Fibroblast of mammary gland (primary cell): ENCODE measurements at regions not wholly inside any gene's neighbourhood (a gene's known extent, or its start where the extent isn't known, plus 50 kb on each side); places are given as distances from the start of the nearest gene placed in this dataset.

Experiments used
- DNase-seq: peaks from one replicate; pipeline ENCODE4 v3.0.0-alpha.2; 2010; ENCODE audit warnings: low read depth
- H3K4me3 ChIP-seq: 2 replicates; pipeline ENCODE4 v1.5.1; 2011; ENCODE audit warnings: low read depth, mild to moderate bottlenecking, low read length, moderate library complexity; ENCODE audit not compliant: control insufficient read depth
- CTCF ChIP-seq: conservative IDR thresholded peaks from 2 replicates; pipeline ENCODE4 v1.5.1; 2011; ENCODE audit warnings: low read depth, low read length, inconsistent platforms; ENCODE audit not compliant: control insufficient read depth, insufficient read depth

DNA sequence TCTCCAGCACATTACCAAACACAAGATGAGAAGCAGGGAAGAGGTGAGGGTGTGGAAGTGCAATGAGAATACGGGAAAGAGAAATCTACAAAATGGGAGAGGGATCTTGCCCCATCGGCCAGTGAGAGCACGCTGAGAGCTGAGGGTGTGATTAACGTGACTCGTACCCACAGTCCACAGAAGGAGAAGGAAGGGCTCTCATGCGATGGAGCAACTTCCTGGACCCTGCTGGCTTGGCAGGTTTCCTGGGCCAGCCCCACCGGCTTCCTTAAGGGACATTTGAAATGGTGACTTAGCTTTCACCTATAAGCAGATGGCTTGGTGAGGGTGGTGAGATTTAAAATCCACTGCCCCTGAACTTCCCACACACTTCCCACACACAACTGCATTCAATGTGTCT, 740.1 kb downstream of the UQCRFS1 start:
- no peak for DNase-seq
- TF ChIP-seq CTCF, result no peak
- H3K4me3 ChIP-seq, result no peak overlapping the region

DNA sequence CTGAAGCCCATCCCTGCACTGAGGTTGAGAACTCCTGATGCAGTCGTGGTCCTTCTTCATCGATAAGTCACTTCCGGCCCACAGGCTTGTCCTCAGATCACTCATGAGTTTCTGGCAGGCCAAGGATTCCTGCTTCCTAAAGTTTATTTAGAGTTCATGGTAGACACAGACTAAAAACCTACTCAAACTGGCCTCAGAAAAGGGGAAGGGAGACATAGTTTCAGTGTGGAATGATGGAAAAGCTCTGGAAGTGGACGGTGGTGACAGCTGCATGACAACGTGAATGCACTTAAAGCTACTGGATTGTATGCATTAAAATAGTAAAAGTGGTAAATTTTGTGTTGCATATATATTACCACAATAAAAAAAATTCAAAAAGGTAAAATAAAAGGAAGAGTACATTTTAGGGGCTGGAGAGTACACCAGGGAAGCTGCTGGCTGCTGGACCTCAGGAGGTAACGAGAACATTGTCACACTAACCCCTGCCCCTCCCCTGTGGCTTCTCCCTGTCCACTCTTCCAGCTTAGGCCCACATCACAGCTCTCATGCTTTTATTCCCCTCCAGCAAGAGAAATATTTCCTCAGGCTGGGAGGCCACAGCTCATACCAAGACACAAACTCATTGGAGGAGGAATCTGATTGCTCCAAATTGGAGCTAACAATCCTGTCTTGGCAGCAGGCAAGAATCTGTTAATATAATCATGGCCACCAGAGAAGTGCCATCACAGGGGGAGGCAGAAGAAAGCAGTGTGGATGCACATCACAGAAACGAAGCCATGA, 741.0 kb downstream of the UQCRFS1 start:
- DNase-seq, result no peak
- TF ChIP-seq CTCF, result no peak
- no peak overlapping the region for H3K4me3 ChIP-seq

GRCh38 chr19:28469544-28469943, 743.4 kb downstream of the UQCRFS1 start:
- no peak overlapping the region for H3K4me3 ChIP-seq
- DNase-seq, result no peak
- TF ChIP-seq CTCF, result no peak

DNA sequence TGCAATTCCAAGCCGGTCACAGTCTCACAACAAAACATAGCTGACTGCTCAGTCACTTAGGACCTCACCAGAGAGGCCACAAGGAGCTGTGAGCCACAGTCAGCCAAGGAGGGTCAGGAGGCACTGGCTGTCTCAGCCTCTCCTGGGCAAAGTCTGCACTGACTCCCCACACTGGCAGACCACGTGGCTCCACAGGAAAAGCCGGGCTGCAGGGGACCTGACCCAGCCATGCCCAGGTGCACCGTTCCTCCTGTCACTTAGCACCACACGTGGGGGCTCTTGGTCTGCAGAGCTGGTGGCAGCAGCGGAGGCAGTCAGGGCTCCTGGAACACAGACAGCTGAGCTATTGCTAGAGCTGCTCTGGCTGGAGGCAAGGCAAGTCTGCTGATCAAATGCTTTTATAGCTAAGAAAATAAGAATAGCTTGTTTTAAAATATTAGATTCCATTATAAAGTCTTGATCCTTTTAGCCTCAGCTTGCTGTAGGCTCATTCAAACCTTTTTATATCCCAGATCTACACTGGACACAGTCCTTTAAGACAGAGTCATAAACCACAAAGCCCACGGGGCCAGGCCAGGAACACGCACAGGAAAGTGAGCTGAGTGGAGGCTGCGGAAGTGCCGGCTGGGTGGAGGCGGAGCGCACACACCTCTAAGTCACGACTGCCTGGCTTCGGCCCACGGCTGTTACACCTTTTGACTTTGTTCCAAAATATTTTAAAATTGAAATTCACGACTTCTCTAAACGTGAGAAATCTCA, 744.1 kb downstream of the UQCRFS1 start:
- H3K4me3 ChIP-seq, result no peak overlapping the region
- TF ChIP-seq CTCF, result no peak
- peak; percentile 57 for DNase-seq

GRCh38 chr19:28466107-28467045, 746.6 kb downstream of the UQCRFS1 start:
- peak; percentile 82 for TF ChIP-seq CTCF
- no peak overlapping the region for H3K4me3 ChIP-seq
- DNase-seq, result peak; percentile 61

DNA sequence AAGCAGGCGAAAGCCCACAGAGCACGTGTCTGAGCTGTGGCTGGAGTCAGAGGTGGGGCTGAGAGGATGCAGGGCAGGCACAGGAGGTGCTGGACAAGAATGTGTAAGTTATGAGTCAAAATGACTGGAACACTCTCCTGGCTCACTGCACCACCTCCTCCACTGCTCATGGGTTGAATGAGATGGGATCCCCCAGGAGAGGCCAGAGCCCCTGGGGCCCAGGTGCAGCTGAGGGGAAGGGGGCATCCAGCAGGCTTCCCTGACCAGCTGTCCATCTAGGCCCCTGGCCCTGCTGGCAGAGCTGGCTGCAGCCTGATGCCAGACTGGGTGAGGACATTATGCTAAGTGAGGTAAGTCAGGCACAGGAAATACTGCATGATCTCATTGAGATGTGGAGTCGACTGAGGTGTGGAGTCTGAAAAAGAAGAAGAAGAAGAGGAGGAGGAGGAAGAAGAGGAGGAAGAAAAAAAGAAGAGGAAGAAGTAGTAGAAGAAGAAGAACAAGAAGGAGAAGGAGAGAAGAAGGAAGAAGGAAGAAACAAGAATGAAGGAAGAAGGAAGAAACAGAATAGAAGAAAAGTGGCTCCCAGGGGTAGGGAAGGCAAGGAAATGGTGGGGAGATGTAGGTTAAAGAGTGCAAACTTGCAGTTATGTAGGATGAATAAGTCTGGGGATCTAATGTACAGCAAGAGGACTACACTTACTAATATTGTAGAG, 747.4 kb downstream of the UQCRFS1 start:
- peak; percentile 35 for DNase-seq
- no peak for TF ChIP-seq CTCF
- no peak overlapping the region for H3K4me3 ChIP-seq
